ENCODE measurements at regions not wholly inside any gene's neighbourhood (a gene's known extent, or its start where the extent isn't known, plus 50 kb on each side); places are given as distances from the start of the nearest gene placed in this dataset.
A peak's percentile ranks its signal among the peaks of the same experiment; 100 is the strongest.

DNA sequence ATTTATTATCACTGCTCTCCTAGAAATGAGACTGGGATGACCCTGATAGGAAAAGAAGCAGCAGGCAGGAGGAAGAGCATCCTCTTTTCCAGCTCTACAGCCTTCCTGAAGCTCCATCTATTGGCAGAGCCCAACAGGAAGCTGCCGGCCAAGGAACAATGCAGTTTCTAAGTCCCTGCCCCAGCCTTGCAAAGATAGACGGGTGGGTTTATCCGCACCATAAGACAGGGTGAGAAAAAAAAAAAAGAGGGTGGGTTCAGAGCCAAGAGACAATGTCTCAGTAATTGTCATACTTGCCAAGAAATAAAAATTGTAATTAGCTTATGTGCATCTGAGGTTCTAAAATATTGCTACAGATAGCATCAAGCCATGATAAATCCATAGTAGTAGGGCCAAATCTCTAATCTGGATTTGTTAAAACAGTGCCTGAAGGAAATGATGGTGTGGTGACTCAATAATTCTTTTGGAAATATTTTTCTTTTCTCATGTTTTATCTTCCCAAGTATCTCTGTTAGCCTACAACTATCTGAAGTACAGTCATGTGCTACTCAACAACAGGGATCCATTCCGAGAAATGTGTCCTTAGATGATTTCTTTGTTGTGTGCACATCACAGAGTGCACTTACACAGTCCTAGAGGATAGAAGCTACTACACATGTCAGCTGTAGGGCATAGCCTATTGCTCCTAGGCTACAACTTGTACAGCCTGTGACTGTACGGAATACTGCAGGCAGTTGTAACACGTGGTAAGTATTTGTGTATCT lies 242.9 kb upstream of the CXCL12 start:
- no peak for DNase-seq

DNA sequence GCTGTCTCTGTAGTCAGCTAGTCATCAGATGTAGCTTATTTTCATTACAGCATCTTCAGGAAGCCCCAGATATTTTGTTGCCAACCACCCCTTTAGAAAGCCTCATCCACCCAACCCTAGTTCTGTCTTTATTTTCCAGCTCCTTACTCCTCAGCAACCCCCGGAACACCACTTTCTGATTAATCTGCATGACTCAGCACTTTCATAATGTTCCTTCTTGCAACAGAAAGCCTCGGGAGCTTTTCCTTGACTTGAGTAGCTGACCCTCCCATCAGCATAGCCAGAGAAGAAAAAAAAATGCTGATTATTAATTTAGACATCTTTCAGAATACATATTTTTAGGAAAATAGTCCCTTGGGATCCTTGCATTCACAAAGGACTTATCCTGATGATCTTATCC lies 244.0 kb upstream of the CXCL12 start:
- peak; percentile 47 to 60 for DNase-seq

DNA sequence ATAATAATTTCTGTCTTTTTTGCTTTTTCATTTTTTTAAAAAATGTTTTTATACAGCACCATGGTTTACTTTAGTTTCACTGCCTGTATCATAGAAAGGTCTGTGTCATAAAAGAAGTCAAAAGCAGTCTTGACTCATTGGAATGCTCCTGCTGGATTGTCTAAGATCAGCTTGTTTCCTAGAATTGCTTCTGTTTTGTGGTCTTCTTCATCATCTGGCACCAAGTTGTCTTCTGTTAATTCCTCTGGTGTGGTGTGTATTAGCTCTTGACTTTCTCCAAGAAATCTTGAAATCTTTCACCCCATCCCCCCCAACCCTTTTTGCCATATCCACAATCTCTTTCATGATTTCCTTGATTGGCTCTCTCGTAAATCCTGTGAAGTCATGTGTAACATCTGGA lies 250.3 kb upstream of the CXCL12 start:
- no peak for DNase-seq

DNA sequence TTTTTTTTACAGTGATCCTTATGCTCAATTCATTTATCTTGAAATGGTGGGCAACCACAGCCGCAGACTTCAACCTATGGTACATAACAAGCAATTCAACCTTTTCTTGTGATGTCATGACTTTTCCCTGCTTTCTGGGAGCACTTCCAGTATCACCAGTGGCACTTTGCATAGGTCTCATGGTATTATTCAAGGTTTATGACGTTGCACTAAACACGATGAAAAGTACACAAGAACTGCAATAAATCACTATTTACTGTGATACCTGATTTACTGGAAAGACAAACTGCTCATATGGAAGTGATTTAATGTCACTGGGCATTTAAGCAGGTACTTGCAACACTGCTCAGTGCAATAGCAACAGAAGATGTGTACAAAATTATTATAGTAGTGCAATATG lies 251.7 kb upstream of the CXCL12 start:
- no peak for DNase-seq

DNA sequence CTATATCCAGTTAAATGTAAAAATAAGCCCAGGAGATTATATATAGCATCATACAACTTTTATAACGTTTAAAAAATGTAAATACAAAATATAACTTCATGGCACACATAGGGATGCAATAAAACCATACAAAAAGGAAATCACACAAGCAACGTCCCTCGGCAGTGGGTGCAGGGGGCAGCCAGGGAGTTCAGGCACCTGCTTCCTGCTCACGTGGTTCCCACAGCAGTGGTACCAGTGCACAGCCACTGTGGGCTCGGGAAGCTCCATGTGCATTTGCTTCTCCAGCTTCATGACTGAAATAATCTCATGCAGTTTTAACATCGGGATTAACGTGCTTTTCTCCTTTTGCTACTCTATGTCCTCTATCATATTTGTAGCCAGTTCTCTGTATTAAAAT lies 255.5 kb upstream of the CXCL12 start:
- no peak for DNase-seq

DNA sequence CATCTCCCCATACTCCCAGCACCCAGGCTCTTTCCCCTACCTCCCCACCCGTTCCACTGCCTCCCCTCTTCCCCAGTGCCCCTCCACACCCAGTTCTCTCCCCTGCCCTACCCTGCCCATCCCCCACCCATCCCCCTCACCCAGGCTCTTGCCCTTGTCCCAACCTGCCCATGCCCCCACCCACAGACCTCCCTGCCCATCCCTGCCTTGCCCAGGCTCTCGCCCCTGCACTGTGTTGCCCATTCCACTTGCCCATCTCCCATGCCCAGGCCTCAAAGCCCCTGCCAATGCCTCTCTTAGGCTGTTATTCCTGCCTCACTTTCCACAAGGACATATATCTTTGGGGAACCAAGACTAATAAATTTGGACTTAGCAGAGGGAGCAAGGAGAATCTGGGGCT lies 262.6 kb upstream of the CXCL12 start:
- DNase-seq = no peak

DNA sequence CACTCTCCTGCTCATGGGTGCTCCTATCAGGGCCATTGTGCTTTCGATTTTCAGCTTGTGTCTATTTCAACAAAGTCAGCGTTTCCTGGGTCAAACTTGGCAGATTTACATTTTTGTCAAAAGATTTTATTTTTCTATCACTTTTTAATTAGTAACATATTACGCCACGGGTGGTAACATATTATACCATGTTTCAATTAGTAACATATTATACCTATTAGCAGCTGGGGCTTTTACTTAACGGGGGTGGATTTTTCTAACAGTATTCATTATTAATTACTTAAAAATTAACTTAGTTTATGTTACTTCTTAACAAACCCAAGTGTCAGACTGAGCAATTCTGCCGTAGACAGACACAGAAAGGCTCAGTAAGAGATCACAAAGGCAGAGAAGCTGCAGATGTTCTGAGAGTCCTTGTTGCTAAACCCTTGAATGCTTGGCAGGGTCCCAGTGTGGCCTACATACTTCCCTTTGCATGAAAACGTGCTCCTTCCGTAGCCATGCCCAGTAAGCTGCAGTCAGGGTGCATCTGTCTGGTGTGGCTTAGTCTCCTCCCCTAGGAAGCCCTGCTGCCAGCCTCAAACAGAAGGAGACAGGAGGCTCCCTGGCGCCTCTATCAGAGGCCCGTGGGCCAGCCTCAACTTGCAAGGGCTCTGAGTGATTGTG lies 263.1 kb upstream of the CXCL12 start:
- DNase-seq = no peak

DNA sequence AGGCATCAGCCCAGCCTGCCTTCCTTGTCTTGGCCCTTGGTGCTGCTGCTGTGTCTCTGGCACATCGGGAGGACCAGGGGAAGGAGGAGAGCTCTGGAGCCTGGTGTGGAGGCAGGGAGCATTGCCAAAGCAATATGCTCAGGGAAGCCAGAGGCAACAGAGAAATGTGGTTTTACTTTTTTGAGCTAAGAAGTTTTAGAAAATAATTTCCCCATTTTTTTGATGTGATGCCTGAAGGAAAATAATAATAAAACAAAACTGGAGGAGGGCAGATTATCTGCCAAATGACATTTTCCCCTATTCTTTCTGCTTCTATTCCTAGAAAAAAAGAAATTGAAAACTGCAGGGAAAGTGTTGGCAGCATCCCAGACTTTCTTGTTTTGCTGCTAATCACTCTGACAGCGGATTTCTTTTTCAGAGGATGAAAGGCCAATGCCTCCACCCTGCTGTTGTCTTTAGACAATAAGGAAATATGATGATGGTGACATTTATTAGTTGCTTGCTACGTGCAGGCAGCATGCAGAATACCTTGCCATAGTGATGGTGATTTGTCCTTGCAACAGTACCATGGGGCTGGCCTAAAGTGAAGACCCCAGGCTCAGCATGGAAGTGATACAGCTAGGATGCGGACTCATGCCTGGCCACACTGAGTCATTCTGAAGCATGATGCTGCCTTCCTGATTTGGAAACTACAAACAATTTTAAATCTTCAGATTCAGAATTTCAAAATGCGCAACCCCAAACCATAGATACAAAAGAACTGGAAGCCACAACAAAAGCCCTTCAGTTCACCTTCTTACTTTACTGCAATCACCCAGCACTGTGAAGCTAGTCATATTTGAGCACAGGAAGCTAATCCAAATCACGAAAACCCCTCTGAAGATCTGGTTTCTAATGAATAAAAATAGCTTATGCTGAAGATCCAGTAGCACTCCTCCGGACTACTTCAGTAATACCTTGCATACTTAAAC lies 260.2 kb upstream of the TMEM72 start:
- no peak for DNase-seq

DNA sequence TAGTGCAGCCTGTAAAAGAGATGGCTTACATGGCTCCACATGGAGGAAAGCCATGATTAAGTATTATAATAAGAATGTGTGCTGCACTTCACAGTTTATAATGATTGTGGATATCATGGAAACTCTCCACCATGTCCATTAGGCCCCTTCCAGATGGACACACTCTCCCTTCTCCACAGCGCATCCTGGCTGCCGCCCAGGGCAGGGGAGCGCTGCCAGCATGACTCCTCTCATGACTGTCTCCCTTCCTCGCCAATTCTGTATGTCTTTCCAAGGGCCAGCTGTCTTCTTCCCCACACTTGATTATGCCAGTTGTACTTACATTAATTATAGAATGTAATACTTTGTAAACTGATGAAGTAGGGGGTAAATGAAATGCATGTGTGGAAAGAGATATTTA lies 259.3 kb upstream of the TMEM72 start:
- no peak for DNase-seq

DNA sequence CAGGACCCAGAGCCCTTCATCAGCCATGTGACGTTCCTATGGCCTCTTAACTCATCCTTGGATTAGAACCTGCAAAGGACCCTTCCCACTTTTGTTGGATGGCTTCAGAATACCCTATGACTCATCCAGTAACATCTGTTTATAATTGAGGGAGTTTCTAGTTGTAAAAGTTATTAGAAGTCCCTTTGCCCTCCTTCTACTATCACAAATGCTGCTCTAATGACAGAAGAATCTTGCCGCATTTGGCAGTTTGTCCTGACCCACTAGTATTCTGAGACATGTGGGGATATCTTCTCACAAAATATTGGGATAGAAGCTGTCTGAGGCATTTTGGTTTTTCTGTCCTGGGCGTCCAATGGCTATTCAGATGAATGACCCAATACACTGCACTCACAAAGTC lies 251.8 kb upstream of the TMEM72 start:
- DNase-seq = no peak

DNA sequence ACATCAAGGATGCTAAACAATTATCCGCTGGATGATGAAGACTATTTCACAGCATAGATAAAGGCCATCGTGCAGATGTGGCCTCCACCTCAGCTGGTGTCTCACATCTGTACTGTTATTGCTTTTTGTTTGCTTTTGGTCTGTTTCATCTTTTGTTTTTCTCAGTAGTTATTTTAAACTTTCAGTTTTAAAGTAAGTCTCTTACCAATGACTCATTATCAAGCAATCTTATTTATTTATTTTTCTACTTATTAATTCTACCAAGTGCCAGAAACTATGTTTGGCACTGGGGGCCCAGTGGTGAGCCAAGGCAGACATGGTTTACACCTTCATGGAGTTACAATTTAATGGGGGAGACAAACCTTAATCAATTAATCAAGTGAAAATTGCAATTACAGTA lies 250.9 kb upstream of the TMEM72 start:
- no peak for DNase-seq

DNA sequence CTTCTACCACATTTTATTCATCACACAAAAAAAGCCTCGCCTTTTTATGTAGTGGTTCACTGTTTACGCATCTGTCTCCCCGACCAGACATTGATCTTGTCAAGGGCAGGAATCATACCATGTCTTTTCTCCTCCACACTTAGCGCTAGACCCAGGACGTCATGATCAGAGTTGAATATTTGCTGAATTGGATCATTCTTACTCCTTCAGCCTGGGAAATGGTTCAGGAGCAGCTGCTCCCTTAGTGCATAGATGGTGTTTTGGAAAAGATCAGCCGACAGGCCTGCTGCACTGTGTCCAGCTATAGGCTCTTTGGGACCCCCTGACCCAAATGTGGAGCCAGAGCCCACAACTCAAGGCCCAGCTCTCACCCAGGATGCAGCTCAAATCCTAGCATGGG lies 249.1 kb upstream of the TMEM72 start:
- DNase-seq = no peak

DNA sequence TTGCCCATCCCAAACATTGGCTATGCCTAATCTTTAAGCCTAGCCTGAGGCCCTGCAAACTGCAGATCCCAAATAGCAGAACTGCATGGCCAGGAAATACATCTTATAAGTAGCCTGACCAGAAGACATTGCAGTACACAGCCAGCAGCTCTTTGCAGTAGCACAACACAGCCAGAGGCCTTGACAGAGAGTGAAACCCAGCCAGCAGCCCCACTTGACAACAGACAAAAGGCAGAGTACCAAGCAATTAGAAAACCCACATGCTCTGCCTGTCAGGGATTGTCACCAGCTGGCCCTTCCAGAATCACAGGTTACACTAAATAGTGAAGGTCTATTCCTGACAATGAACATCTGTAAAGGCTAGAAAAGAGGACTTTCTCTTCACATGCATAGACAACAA lies 242.8 kb upstream of the TMEM72 start:
- no peak for DNase-seq

DNA sequence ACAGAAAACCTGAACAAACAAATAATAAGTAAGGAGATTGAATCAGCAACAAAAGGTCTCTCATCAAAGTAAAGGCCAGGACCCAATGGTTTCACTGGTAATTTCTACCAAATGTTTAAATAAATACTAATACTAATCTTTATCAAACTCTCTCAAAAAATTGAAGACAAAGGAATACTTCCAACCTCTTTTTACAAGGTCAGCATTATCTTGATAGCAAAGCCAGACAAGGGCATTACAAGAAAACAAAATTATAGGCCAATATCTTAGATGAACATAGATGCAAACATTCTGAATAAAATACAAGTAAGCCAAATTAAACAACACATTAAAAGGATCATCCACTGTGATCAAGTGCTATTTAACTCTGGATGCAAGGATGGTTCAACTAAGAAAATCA lies 239.8 kb upstream of the TMEM72 start:
- DNase-seq = no peak

DNA sequence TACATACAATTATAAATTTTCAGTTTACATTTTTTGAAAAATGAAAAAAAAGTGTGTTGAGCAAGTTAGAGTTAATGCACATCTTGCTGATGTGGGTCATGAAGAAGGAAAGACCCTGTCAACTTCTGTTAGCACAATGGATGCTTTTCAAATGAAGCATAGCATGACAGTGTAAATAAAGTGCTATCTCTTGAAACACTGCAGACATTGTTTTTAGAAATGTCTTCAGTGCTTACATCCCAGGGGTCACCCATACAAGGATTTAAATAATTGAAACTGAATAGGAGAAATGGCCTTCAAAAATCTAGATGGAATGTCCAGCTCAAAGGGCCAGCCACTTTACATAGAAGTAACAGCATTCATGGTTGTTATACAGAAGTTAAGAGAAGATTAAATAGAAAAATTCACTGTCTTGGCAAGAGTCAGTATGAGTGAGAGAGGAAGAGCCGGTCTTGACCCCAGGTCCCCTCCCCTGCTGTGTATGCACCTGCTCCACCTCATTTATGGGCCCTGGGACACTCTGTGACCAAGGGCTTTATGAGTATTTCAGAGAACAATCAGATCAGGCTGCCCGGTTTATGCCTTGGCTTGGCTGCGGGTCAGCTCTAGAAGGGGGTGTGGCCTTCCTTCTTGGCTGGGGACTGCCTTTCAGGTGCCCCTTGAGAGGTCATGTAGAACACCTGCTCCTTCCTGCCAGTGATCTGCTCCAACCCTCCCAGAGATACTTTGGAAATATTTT lies 237.7 kb upstream of the TMEM72 start:
- DNase-seq = no peak

DNA sequence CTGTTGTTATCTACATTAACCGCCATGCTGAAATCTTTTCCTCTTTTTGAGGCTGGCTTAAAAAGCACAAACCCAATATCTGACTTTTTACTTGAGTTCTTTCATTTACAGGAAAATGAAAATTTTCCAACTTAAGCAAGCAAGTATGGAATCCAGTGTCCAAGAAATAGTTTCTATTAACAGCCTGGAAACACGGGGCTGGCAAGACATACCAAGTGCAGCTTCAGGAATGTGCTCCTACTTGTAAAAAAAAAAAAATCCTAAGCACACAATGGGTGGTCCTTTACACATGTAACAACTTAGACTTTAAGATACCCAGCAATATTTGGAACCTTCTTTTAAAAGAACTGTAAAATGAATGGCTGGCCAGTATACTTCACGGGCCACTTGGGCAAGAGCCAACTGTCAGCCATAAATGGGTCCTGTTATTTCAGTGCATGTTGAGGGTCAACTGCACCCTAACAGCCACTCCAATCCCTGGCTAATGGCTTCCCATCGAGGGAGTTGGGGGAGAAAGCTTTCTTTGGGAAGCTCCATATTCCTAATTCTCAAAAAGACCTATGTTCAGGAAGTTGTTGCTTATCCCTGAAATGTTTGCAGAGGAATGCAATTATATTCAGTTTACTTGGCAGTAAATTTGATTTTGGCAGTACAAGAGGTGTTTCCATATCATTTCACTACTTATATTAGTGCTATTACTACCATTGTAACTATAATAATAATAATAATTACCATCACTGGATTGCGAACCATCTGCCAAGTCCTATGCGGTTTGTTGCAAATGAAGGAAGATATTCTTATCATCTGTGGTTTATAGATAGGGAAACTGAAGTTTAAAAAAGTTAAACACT lies 236.4 kb upstream of the TMEM72 start:
- no peak for DNase-seq

DNA sequence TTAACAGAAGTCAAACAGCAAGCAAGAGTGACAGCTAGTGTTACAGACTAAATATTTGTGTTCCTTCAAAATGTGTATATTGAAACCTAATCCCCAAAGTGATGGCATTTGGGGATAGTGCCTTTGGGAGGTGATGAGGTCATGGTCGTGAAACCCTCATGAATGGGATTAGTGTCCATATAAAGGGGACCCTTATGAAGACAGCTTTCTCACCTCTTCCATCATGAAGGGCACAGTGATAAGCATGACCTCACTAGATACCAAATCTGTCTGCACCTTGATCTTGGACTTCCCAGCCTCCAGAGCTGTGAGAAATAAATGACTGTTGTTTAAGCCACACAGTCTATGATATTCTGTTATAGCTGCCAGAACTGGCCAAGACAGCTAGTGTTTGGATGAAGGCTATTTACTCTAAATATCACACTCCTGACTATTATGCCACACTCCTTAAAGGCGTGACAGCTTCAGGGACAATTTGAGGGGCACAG lies 235.7 kb upstream of the TMEM72 start:
- no peak for DNase-seq

DNA sequence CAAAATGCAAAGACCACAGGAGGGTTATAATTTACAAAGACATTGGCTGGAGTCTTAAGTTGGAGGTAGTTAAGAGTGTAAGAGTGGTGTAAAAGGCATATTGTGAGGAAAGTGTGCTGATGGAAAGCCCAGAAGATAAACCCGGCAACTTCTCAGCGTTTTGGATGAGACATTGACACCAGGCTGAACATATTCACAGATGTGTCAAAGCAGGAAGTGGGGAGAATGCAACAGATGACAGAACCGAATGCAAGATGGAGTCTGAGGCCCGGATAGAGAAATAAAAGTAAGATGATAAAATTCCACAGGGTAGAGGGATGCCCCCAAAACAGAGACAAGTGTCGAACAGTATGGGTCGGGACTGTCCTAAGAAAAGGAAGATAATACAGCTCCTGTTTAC lies 230.4 kb upstream of the TMEM72 start:
- DNase-seq = no peak

DNA sequence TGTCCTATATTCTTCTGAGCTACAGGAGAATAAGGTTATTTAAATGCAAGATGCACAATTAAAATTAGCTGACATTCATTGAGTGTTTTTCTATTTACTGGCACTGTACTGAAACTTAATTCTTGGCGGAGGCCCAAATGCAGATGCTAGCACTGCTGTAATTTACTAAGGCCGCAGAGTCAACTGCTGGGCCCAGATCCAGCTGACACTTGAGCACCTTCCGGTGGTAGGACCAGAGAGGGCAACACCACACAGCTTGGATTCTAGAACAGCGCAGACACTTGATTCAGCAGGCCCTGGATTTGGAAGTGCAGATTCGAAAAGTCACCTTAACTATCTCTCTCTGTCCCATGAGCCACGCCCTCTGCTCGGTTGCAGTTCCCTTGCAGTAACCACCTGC lies 228.6 kb upstream of the TMEM72 start:
- DNase-seq = no peak

DNA sequence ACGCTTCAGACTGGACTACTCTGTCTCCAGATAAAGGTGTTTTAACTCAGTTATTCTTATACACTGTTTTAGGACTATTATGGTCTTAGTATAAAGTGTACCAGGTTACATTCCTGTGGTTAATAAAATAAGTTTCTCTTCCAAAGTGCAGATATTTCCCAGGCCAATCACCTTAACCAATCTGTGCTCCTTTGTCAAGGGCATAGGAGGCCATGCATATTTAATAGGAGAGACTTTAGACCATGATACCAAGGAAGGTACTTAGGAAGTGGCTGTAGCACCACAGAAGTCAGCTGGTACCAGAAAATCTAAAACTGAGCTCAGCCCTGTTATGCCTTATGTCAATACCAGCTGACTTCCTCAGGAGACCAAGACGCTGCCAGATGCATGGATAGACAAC lies 226.5 kb upstream of the TMEM72 start:
- no peak for DNase-seq

DNA sequence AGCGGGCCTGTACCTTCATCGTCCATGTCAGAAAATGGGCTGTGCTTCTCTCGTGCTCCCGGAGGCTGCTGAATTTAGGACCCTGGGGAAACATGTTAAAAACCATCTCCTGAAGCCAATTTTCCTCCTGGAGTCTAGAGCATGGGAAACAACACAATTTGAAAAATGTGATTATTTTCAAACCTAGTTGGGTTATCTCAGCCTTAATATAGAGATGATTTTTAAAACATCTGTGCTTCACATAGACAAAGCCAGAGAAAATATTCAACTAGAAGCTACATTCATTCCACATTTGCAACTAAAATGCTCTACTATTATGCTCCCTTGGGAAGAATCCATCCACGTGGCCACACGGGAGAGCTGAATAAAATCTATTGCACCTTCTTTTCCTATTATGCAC lies 225.9 kb upstream of the TMEM72 start:
- no peak for DNase-seq

DNA sequence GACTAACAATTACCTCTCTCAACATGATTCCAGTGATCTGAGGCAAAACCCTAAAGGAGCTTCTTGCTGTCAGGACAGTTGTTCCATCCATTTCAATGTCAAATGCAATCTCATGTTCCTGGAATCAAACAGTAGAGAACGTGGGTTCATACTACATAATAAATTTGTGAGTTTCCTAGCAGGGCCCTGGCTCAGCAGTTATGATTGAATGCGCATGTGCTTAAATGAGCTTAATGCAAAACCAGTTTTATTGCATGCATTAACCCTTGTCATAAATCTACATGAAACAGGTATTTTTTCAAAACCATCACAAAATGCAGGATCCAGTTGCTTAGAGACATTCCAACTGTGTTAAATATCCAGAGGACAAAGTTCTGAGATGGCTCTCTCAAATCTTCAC lies 225.4 kb upstream of the TMEM72 start:
- DNase-seq = no peak
